Right lobe of liver (tissue), 4 donors: ENCODE measurements at regions not wholly inside any gene's neighbourhood (a gene's known extent, or its start where the extent isn't known, plus 50 kb on each side); places are given as distances from the start of the nearest gene placed in this dataset.

Experiments
- CTCF ChIP-seq, 4 donors: fragments of 200-600 bp in 3 of 4; fragments of 450-650 bp in 1 of 4; IDR thresholded peaks; one replicate each; pipeline versions ENCODE4 v1.5.1 to v1.8.0; 2016 to 2022; ENCODE audit warnings: antibody characterized with exemption in 4 of 4, mild to moderate bottlenecking in 2 of 4
- POLR2A ChIP-seq: fragments of 450-650 bp; IDR thresholded peaks from one replicate; pipeline ENCODE4 v1.6.1; 2017; ENCODE audit warnings: antibody characterized with exemption, mild to moderate bottlenecking
- donor health status: DM: no; HTN: no; CAD: no.
- donor health status: DM: no; HTN: no; CAD: no.
- donor health status: DM: no; HTN: yes; CAD: no.

DNA sequence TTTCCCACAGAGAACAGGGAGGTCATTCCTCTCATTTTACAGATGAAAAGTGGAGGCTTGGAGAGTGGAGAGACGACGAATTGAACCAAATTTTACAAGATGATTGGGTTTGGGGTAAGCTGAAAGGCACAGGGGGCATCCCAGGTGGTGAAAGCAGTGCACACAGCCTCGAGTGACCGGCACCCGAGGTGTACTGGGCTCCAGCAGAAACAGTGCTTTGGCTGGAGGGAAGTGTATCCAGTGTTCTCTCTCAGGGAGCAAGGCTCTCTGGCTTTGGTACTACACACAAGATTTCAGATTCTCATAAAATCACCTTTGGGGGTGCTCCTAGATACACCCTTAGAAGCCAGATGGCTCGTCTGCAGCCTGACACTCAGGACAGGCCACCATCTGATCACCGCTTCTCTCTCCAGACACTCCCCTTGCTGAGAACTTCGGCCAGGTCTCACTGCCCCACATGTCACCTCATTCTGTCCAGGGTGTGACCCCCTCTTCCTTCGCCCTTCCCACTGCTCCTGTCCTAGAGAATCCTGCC, 339.6 kb downstream of the CYRIA start:
- TF ChIP-seq POLR2A, result no peak
- TF ChIP-seq CTCF (IDR thresholded peaks at IDR 0.05), result no peak
